ENCODE measurements at regions not wholly inside any gene's neighbourhood (a gene's known extent, or its start where the extent isn't known, plus 50 kb on each side); places are given as distances from the start of the nearest gene placed in this dataset.
A peak's percentile ranks its signal among the peaks of the same experiment; 100 is the strongest.

- peaks cover 1% of the 10 kb centered on the region for H3K36me3 Mint-ChIP-seq
- peaks cover 0 to 5% (median 0%) of the 10 kb centered on the region in 3 donors for H3K9me3 Mint-ChIP-seq
- peaks cover 4 to 13% (median 8%) of the 10 kb centered on the region in 3 donors for H3K4me1 Mint-ChIP-seq
- H3K27ac Mint-ChIP-seq: no peak overlapping the region
- peaks cover 4% of the 10 kb centered on the region for H3K27me3 Mint-ChIP-seq
- H3K4me3 Mint-ChIP-seq: peak overlapping the region in 1 of 4 donors; percentile 66
Observed at GRCh38 chr3:177578488-177578887, 381.2 kb upstream of the TBL1XR1 start.

DNA sequence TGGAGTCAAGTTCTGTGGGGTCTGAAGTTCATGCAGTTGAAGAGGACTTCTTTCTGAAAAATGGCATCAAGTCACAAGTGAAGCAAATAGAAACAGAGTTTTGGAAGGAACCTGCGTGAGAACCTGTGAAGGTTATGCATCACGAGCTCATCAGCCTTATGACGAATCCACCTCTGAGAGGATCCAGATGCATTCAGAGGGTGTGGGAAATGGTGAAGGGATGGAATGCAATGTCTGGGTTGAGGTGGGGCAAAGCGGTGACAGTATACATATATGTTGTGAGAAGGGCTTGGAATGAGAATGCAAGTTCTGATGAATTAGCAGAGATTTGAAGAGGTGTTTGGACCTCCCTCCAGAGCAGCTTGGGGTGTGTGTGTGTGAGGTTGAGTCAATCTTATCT, 382.1 kb upstream of the TBL1XR1 start:
- no peak overlapping the region for H3K27ac Mint-ChIP-seq
- peaks cover 0 to 5% (median 0%) of the 10 kb centered on the region in 3 donors for H3K9me3 Mint-ChIP-seq
- peaks cover 1% of the 10 kb centered on the region for H3K36me3 Mint-ChIP-seq
- no peak overlapping the region for H3K4me3 Mint-ChIP-seq
- peaks cover under 1% of the 10 kb centered on the region for H3K27me3 Mint-ChIP-seq
- H3K4me1 Mint-ChIP-seq: peaks cover 4 to 13% (median 8%) of the 10 kb centered on the region in 3 donors

DNA sequence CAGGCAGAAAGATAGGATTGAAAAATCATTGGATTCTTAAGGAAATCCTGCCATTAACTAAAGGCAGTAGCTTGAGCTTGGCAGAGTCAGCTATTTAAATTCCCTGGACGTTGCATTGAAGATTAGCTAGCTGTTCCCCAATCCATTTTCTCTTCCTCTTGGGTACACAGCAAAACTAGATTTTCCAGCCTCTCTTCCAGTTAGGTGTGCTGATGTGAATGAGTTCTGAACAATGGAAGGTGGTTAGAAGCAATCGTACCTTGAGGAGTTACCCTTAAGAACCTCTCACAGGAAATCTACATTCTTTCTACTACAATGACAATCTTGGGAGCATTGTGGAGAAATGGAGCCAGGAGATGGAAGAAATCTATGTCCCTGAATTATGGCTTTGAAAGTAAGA, 383.2 kb upstream of the TBL1XR1 start:
- Mint-ChIP-seq H3K4me1 (peaks cover 4 to 13% (median 8%) of the 10 kb centered on the region in 3 donors), H3K9me3 (peaks cover 0 to 5% (median 0%) of the 10 kb centered on the region in 3 donors), H3K27ac (no peak overlapping the region), H3K36me3 (no peaks in the 10 kb centered on the region), H3K4me3 (no peak overlapping the region), H3K27me3 (no peaks in the 10 kb centered on the region)

DNA sequence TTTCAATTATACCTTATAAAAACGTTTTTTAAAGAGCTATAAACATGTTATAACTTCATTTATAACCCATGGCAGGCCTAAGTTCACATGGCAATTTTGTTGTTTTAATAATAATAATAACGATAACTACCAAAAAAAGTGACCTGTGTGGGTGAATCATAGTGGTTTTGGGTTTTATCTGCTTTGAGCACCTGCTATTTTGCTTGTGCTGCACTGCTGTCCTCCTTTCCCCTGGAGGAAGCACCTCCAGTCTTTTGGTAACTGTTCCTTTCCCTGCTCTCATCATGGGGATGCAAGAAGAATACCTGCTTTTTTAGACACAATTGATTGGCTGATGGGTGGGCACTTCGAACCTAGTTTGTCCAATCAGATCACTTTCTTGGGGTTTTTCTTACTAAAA, 388.0 kb upstream of the TBL1XR1 start:
- H3K27ac Mint-ChIP-seq: no peak overlapping the region
- H3K9me3 Mint-ChIP-seq: peaks cover 0 to 5% (median 0%) of the 10 kb centered on the region in 3 donors
- no peaks in the 10 kb centered on the region for H3K4me1 Mint-ChIP-seq
- H3K4me3 Mint-ChIP-seq: no peak overlapping the region
- H3K27me3 Mint-ChIP-seq: no peaks in the 10 kb centered on the region
- no peaks in the 10 kb centered on the region for H3K36me3 Mint-ChIP-seq

DNA sequence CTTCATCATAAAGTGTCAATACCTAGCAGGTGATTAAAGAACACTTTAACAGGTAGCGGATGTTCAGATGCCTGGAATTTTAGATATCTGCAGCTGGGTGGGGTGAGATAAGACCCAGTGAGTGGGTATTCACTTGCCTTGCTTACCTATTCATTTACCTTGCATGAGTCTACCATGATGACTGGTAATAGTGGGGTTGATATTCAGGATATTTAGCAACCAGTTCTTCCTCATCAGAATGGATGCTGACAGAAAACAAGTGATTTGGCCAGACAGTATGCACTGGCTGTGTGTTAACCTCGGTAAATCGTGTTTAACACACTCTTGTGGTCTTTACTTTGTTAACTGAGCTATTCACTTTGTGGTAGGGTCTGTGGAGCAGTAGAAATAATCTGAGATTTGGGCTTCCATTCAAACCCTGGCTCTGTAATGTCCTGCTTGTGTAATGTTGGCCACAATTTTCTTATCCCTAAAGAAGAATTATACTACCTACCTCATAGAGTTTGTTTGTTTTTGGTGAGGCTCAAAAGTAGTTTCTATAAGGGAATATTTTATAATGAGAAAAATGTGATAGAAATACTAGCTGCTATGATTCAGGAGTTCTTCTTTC, 391.9 kb upstream of the TBL1XR1 start:
- H3K4me1 Mint-ChIP-seq: peaks cover 0 to 4% (median 4%) of the 10 kb centered on the region in 3 donors
- H3K27ac Mint-ChIP-seq: no peak overlapping the region
- H3K9me3 Mint-ChIP-seq: no peaks in the 10 kb centered on the region
- H3K27me3 Mint-ChIP-seq: no peaks in the 10 kb centered on the region
- H3K4me3 Mint-ChIP-seq: no peak overlapping the region
- no peaks in the 10 kb centered on the region for H3K36me3 Mint-ChIP-seq

GRCh38 chr3:177589911-177590381, 392.7 kb upstream of the TBL1XR1 start:
- Mint-ChIP-seq H3K36me3 (no peaks in the 10 kb centered on the region), H3K4me1 (peaks cover 0 to 4% (median 4%) of the 10 kb centered on the region in 3 donors), H3K9me3 (no peaks in the 10 kb centered on the region), H3K27me3 (no peaks in the 10 kb centered on the region), H3K4me3 (no peak overlapping the region), H3K27ac (no peak overlapping the region)

- H3K27ac Mint-ChIP-seq: no peak overlapping the region
- no peak overlapping the region for H3K4me3 Mint-ChIP-seq
- no peaks in the 10 kb centered on the region for H3K27me3 Mint-ChIP-seq
- peaks cover 0 to 7% (median 4%) of the 10 kb centered on the region in 3 donors for H3K4me1 Mint-ChIP-seq
- no peaks in the 10 kb centered on the region for H3K36me3 Mint-ChIP-seq
- H3K9me3 Mint-ChIP-seq: no peaks in the 10 kb centered on the region
Observed at GRCh38 chr3:177590826-177591225, 393.5 kb upstream of the TBL1XR1 start.

DNA sequence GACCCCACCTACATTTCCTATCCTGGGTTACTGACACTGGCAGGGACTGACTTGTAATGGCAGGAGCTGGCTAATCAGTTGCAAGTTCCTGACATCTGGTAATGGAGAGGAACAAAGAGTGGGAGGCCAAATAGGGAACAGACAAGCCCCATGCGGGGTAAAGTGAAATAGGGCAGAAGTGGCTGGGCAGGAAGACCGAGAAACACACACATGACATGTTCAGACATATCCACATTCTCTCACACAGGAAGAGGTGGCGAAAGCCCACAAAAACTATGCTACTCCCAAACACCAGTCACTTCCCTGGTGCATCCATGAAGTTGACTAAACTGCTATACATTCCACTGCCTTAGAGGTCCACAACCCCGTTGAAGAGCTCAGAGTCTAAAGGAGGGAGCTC, 394.1 kb upstream of the TBL1XR1 start:
- H3K36me3 Mint-ChIP-seq: no peaks in the 10 kb centered on the region
- no peaks in the 10 kb centered on the region for H3K27me3 Mint-ChIP-seq
- peaks cover 0 to 8% (median 4%) of the 10 kb centered on the region in 3 donors for H3K4me1 Mint-ChIP-seq
- H3K4me3 Mint-ChIP-seq: no peak overlapping the region
- H3K9me3 Mint-ChIP-seq: no peaks in the 10 kb centered on the region
- no peak overlapping the region for H3K27ac Mint-ChIP-seq

- H3K27me3 Mint-ChIP-seq: no peaks in the 10 kb centered on the region
- peaks cover 18 to 27% (median 21%) of the 10 kb centered on the region in 3 donors for H3K4me1 Mint-ChIP-seq
- H3K36me3 Mint-ChIP-seq: no peaks in the 10 kb centered on the region
- no peak overlapping the region for H3K4me3 Mint-ChIP-seq
- no peaks in the 10 kb centered on the region for H3K9me3 Mint-ChIP-seq
- H3K27ac Mint-ChIP-seq: no peak overlapping the region
Observed at GRCh38 chr3:177594096-177594495, 396.8 kb upstream of the TBL1XR1 start.

DNA sequence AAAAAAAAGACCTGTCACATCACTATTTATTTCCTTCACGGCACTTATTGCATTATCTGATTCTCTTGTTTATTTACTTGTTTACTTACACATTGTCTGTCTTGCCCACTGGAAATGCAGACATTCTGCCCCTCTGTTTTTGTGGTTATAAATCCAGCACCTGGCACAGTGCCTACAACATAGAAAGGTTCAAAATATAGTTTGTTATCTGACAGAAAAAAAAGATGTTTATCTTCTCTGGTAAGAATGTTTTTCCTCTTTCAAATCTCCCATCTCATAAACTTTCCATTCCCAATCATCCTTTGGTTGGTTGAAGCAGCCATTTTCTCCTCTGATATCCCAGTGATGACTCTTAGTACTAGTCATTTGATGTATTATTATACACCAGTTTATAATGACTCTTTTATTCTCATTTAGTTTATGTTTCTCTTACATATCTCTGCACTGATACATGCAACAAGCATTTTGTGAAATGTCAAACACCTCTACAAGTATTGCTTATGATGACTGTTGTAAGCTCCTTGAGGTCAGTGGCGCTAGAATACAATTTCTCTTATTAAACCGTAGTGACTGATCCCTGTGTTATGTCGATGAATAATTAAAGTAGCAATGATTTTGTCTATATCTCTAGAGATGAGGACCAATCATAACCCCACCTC, 398.4 kb upstream of the TBL1XR1 start:
- peaks cover 20 to 33% (median 30%) of the 10 kb centered on the region in 3 donors for H3K4me1 Mint-ChIP-seq
- no peak overlapping the region for H3K4me3 Mint-ChIP-seq
- H3K27me3 Mint-ChIP-seq: no peaks in the 10 kb centered on the region
- no peaks in the 10 kb centered on the region for H3K36me3 Mint-ChIP-seq
- H3K9me3 Mint-ChIP-seq: no peaks in the 10 kb centered on the region
- peak overlapping the region in 1 of 3 donors; percentile 50 for H3K27ac Mint-ChIP-seq

- H3K9me3 Mint-ChIP-seq: no peaks in the 10 kb centered on the region
- no peak overlapping the region for H3K4me3 Mint-ChIP-seq
- H3K36me3 Mint-ChIP-seq: no peaks in the 10 kb centered on the region
- no peaks in the 10 kb centered on the region for H3K27me3 Mint-ChIP-seq
- H3K27ac Mint-ChIP-seq: no peak overlapping the region
- H3K4me1 Mint-ChIP-seq: peaks cover 20 to 35% (median 33%) of the 10 kb centered on the region in 3 donors
Observed at GRCh38 chr3:177596248-177596815, 399.1 kb upstream of the TBL1XR1 start.

DNA sequence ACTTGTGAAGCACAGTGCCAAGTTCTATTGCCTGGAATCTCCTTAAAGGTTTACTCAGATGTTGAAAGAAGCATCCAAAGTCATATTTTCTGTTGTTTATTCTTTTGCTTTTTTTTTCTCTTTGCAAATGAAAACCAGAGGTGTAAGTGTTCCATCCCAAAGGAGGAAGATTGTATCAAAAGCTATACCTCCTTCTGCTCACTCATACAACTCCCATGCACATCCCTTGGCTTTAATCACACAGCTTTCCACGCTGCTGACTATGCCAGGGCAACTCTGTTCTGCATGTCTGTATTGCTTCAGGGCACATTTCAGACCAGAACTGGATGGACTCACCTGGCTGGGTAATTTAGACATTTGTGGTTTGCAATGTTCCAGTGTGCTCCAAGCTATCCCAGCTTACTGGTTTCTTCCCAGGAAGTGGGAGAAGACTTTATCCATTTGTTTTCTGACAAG, 399.6 kb upstream of the TBL1XR1 start:
- Mint-ChIP-seq H3K4me1 (peaks cover 22 to 36% (median 36%) of the 10 kb centered on the region in 3 donors), H3K4me3 (peak overlapping the region in 1 of 4 donors; percentile 85), H3K27me3 (no peaks in the 10 kb centered on the region), H3K36me3 (no peaks in the 10 kb centered on the region), H3K27ac (peak overlapping the region in 1 of 3 donors; percentile 28), H3K9me3 (no peaks in the 10 kb centered on the region)

GRCh38 chr3:177597311-177598096, 400.2 kb upstream of the TBL1XR1 start:
- no peaks in the 10 kb centered on the region for H3K27me3 Mint-ChIP-seq
- H3K4me1 Mint-ChIP-seq: peaks cover 27 to 43% (median 39%) of the 10 kb centered on the region in 3 donors
- H3K27ac Mint-ChIP-seq: peak overlapping the region; percentile 28 to 68 (median 51)
- no peaks in the 10 kb centered on the region for H3K9me3 Mint-ChIP-seq
- no peaks in the 10 kb centered on the region for H3K36me3 Mint-ChIP-seq
- peak overlapping the region; percentile 56 to 85 (median 64) for H3K4me3 Mint-ChIP-seq

- Mint-ChIP-seq H3K4me3 (peak overlapping the region; percentile 56 to 85 (median 64)), H3K9me3 (no peaks in the 10 kb centered on the region), H3K4me1 (peaks cover 32 to 49% (median 46%) of the 10 kb centered on the region in 3 donors)
Observed at GRCh38 chr3:177598097-177598833, 401.0 kb upstream of the TBL1XR1 start.

More at GRCh38 chr3:177598097-177598833, 401.0 kb upstream of the TBL1XR1 start:
- H3K27ac Mint-ChIP-seq: peak overlapping the region; percentile 28 to 68 (median 51)
- no peaks in the 10 kb centered on the region for H3K27me3 Mint-ChIP-seq
- H3K36me3 Mint-ChIP-seq: no peaks in the 10 kb centered on the region

Measured in IgD-negative memory B cell (primary cell).